HG02884 (cell line): ENCODE measurements at regions not wholly inside any gene's neighbourhood (a gene's known extent, or its start where the extent isn't known, plus 50 kb on each side); places are given as distances from the start of the nearest gene placed in this dataset.
A peak's percentile ranks its signal among the peaks of the same experiment; 100 is the strongest.
"Not testable (repeated sequence)": the region's sequence is repeated elsewhere in the genome, so short reads cannot be mapped to it uniquely, and the experiment has no call there.

Experiments used
- ATAC-seq: cut with Tn5 transposase; IDR thresholded peaks from one replicate; pipeline ENCODE4 v1.9.1; 2021; ENCODE audit warnings: mild to moderate bottlenecking, moderate library complexity; ENCODE audit not compliant: unreplicated experiment

GRCh38 chr7:106747804-106748203 is 86.8 kb upstream of the CCDC71L start:
- no peak for ATAC-seq

GRCh38 chr7:106749165-106749564 is 88.2 kb upstream of the CCDC71L start:
- no peak for ATAC-seq

- no peak for ATAC-seq
These were observed 89.8 kb upstream of the CCDC71L start for GRCh38 chr7:106750773-106751172.

GRCh38 chr7:106752367-106752766 is 91.4 kb upstream of the CCDC71L start:
- no peak for ATAC-seq

- not testable (repeated sequence) for ATAC-seq
These were observed 94.1 kb upstream of the CCDC71L start for GRCh38 chr7:106755024-106755423.

- ATAC-seq: no peak
These were observed 94.7 kb upstream of the CCDC71L start for GRCh38 chr7:106755641-106756040.

GRCh38 chr7:106756071-106756470 is 95.1 kb upstream of the CCDC71L start:
- ATAC-seq: no peak

- ATAC-seq: no peak
These were observed 95.9 kb upstream of the CCDC71L start for GRCh38 chr7:106756884-106757283.

- ATAC-seq: no peak
These were observed 96.9 kb upstream of the CCDC71L start for GRCh38 chr7:106757846-106758245.

- ATAC-seq: not testable (repeated sequence)
These were observed 101.9 kb upstream of the CCDC71L start for GRCh38 chr7:106762845-106763244.

GRCh38 chr7:106763717-106764116 is 101.4 kb upstream of the PIK3CG start:
- no peak for ATAC-seq

- ATAC-seq: no peak
These were observed 99.2 kb upstream of the PIK3CG start for GRCh38 chr7:106765727-106766355.

- ATAC-seq: no peak
These were observed 98.5 kb upstream of the PIK3CG start for GRCh38 chr7:106766551-106766950.

GRCh38 chr7:106767078-106767477 is 98.0 kb upstream of the PIK3CG start:
- ATAC-seq: no peak

GRCh38 chr7:106767498-106768323 is 97.4 kb upstream of the PIK3CG start:
- ATAC-seq: peak; percentile 65

GRCh38 chr7:106768324-106768751 is 96.7 kb upstream of the PIK3CG start:
- ATAC-seq: peak; percentile 66

GRCh38 chr7:106770191-106770590 is 94.9 kb upstream of the PIK3CG start:
- no peak for ATAC-seq

GRCh38 chr7:106772655-106773108 is 92.4 kb upstream of the PIK3CG start:
- no peak for ATAC-seq

- ATAC-seq: no peak
These were observed 91.9 kb upstream of the PIK3CG start for GRCh38 chr7:106773228-106773627.

- ATAC-seq: no peak
These were observed 91.4 kb upstream of the PIK3CG start for GRCh38 chr7:106773721-106774120.

GRCh38 chr7:106774213-106774767 is 90.8 kb upstream of the PIK3CG start:
- ATAC-seq: no peak
